ENCODE measurements at regions not wholly inside any gene's neighbourhood (a gene's known extent, or its start where the extent isn't known, plus 50 kb on each side); places are given as distances from the start of the nearest gene placed in this dataset.

GRCh38 chr7:41336455-41336952, 366.4 kb downstream of the INHBA start:
- Mint-ChIP-seq H3K9me3 (peaks cover under 1% of the 10 kb centered on the region), H3K4me1 (ENCODE audit: low read depth) (no peaks in the 10 kb centered on the region), H3K27ac (no peak overlapping the region), H3K27me3 (ENCODE audit: low read depth) (no peaks in the 10 kb centered on the region), H3K4me3 (no peak overlapping the region), H3K36me3 (ENCODE audit: low read depth) (no peaks in the 10 kb centered on the region)
- no peak for DNase-seq (ENCODE audit: low spot score)

- H3K4me3 Mint-ChIP-seq, result no peak overlapping the region
- H3K27ac Mint-ChIP-seq, result no peak overlapping the region
Measured at GRCh38 chr7:41334071-41334862, 368.6 kb downstream of the INHBA start.

GRCh38 chr7:41333511-41333910, 369.4 kb downstream of the INHBA start:
- Mint-ChIP-seq H3K4me3 (no peak overlapping the region), H3K4me1 (ENCODE audit: low read depth) (no peaks in the 10 kb centered on the region), H3K27me3 (ENCODE audit: low read depth) (no peaks in the 10 kb centered on the region), H3K9me3 (no peaks in the 10 kb centered on the region), H3K27ac (no peak overlapping the region), H3K36me3 (ENCODE audit: low read depth) (no peaks in the 10 kb centered on the region)
- DNase-seq (ENCODE audit: low spot score), result no peak

More at GRCh38 chr7:41334071-41334862, 368.6 kb downstream of the INHBA start:
- Mint-ChIP-seq H3K9me3 (no peaks in the 10 kb centered on the region), H3K27me3 (ENCODE audit: low read depth) (no peaks in the 10 kb centered on the region), H3K4me1 (ENCODE audit: low read depth) (no peaks in the 10 kb centered on the region), H3K36me3 (ENCODE audit: low read depth) (no peaks in the 10 kb centered on the region)
- no peak for DNase-seq (ENCODE audit: low spot score)

GRCh38 chr7:41331194-41331593, 371.7 kb downstream of the INHBA start:
- Mint-ChIP-seq H3K9me3 (peaks cover 5% of the 10 kb centered on the region), H3K4me3 (no peak overlapping the region), H3K27ac (no peak overlapping the region), H3K27me3 (ENCODE audit: low read depth) (no peaks in the 10 kb centered on the region), H3K4me1 (ENCODE audit: low read depth) (no peaks in the 10 kb centered on the region), H3K36me3 (ENCODE audit: low read depth) (no peaks in the 10 kb centered on the region)
- no peak for DNase-seq (ENCODE audit: low spot score)

- Mint-ChIP-seq H3K27ac (no peak overlapping the region), H3K27me3 (ENCODE audit: low read depth) (no peaks in the 10 kb centered on the region), H3K9me3 (peaks cover 5% of the 10 kb centered on the region), H3K4me1 (ENCODE audit: low read depth) (no peaks in the 10 kb centered on the region), H3K4me3 (no peak overlapping the region), H3K36me3 (ENCODE audit: low read depth) (no peaks in the 10 kb centered on the region)
- DNase-seq (ENCODE audit: low spot score), result no peak
Measured at GRCh38 chr7:41328544-41328943, 374.3 kb downstream of the INHBA start.

- no peaks in the 10 kb centered on the region for H3K36me3 Mint-ChIP-seq (ENCODE audit: low read depth)
- peaks cover 5% of the 10 kb centered on the region for H3K9me3 Mint-ChIP-seq
- H3K4me1 Mint-ChIP-seq (ENCODE audit: low read depth), result no peaks in the 10 kb centered on the region
- H3K27me3 Mint-ChIP-seq (ENCODE audit: low read depth), result no peaks in the 10 kb centered on the region
- H3K27ac Mint-ChIP-seq, result no peak overlapping the region
- DNase-seq (ENCODE audit: low spot score), result no peak
- no peak overlapping the region for H3K4me3 Mint-ChIP-seq
Measured at GRCh38 chr7:41328131-41328530, 374.8 kb downstream of the INHBA start.

GRCh38 chr7:41326616-41327015, 376.3 kb downstream of the INHBA start:
- H3K9me3 Mint-ChIP-seq, result peaks cover 5% of the 10 kb centered on the region
- no peak overlapping the region for H3K4me3 Mint-ChIP-seq
- DNase-seq (ENCODE audit: low spot score), result no peak
- H3K27me3 Mint-ChIP-seq (ENCODE audit: low read depth), result no peaks in the 10 kb centered on the region
- no peaks in the 10 kb centered on the region for H3K36me3 Mint-ChIP-seq (ENCODE audit: low read depth)
- no peak overlapping the region for H3K27ac Mint-ChIP-seq
- H3K4me1 Mint-ChIP-seq (ENCODE audit: low read depth), result no peaks in the 10 kb centered on the region

- Mint-ChIP-seq H3K36me3 (ENCODE audit: low read depth) (no peaks in the 10 kb centered on the region), H3K27ac (no peak overlapping the region), H3K4me3 (no peak overlapping the region), H3K4me1 (ENCODE audit: low read depth) (no peaks in the 10 kb centered on the region), H3K27me3 (ENCODE audit: low read depth) (no peaks in the 10 kb centered on the region), H3K9me3 (peaks cover 11% of the 10 kb centered on the region)
- no peak for DNase-seq (ENCODE audit: low spot score)
Measured at GRCh38 chr7:41323806-41324205, 379.1 kb downstream of the INHBA start.

- no peak for DNase-seq (ENCODE audit: low spot score)
- Mint-ChIP-seq H3K27me3 (ENCODE audit: low read depth) (no peaks in the 10 kb centered on the region), H3K27ac (no peak overlapping the region), H3K4me3 (no peak overlapping the region), H3K36me3 (ENCODE audit: low read depth) (no peaks in the 10 kb centered on the region), H3K4me1 (ENCODE audit: low read depth) (no peaks in the 10 kb centered on the region), H3K9me3 (peaks cover 8% of the 10 kb centered on the region)
Measured at GRCh38 chr7:41319581-41319980, 383.3 kb downstream of the INHBA start.

GRCh38 chr7:41316410-41316809, 386.5 kb downstream of the INHBA start:
- H3K27me3 Mint-ChIP-seq (ENCODE audit: low read depth), result no peaks in the 10 kb centered on the region
- no peak overlapping the region for H3K4me3 Mint-ChIP-seq
- no peaks in the 10 kb centered on the region for H3K4me1 Mint-ChIP-seq (ENCODE audit: low read depth)
- DNase-seq (ENCODE audit: low spot score), result no peak
- H3K9me3 Mint-ChIP-seq, result peaks cover 8% of the 10 kb centered on the region
- no peaks in the 10 kb centered on the region for H3K36me3 Mint-ChIP-seq (ENCODE audit: low read depth)
- H3K27ac Mint-ChIP-seq, result no peak overlapping the region

GRCh38 chr7:41315764-41316163, 387.1 kb downstream of the INHBA start:
- Mint-ChIP-seq H3K4me3 (no peak overlapping the region), H3K4me1 (ENCODE audit: low read depth) (no peaks in the 10 kb centered on the region), H3K9me3 (peaks cover 8% of the 10 kb centered on the region), H3K27ac (no peak overlapping the region), H3K36me3 (ENCODE audit: low read depth) (no peaks in the 10 kb centered on the region), H3K27me3 (ENCODE audit: low read depth) (no peaks in the 10 kb centered on the region)
- no peak for DNase-seq (ENCODE audit: low spot score)

GRCh38 chr7:41313171-41313570, 389.7 kb downstream of the INHBA start:
- no peak for DNase-seq (ENCODE audit: low spot score)

GRCh38 chr7:41312235-41312634, 390.7 kb downstream of the INHBA start:
- Mint-ChIP-seq H3K9me3 (no peaks in the 10 kb centered on the region), H3K4me3 (no peak overlapping the region)

More at GRCh38 chr7:41313171-41313570, 389.7 kb downstream of the INHBA start:
- Mint-ChIP-seq H3K9me3 (no peaks in the 10 kb centered on the region), H3K4me1 (ENCODE audit: low read depth) (no peaks in the 10 kb centered on the region), H3K36me3 (ENCODE audit: low read depth) (no peaks in the 10 kb centered on the region), H3K27me3 (ENCODE audit: low read depth) (no peaks in the 10 kb centered on the region), H3K4me3 (no peak overlapping the region), H3K27ac (no peak overlapping the region)

GRCh38 chr7:41311301-41311700, 391.6 kb downstream of the INHBA start:
- Mint-ChIP-seq H3K4me1 (ENCODE audit: low read depth) (no peaks in the 10 kb centered on the region), H3K36me3 (ENCODE audit: low read depth) (no peaks in the 10 kb centered on the region), H3K9me3 (no peaks in the 10 kb centered on the region), H3K27ac (no peak overlapping the region), H3K4me3 (no peak overlapping the region), H3K27me3 (ENCODE audit: low read depth) (no peaks in the 10 kb centered on the region)
- no peak for DNase-seq (ENCODE audit: low spot score)

More at GRCh38 chr7:41312235-41312634, 390.7 kb downstream of the INHBA start:
- no peaks in the 10 kb centered on the region for H3K36me3 Mint-ChIP-seq (ENCODE audit: low read depth)
- H3K4me1 Mint-ChIP-seq (ENCODE audit: low read depth), result no peaks in the 10 kb centered on the region
- H3K27me3 Mint-ChIP-seq (ENCODE audit: low read depth), result no peaks in the 10 kb centered on the region
- no peak for DNase-seq (ENCODE audit: low spot score)
- no peak overlapping the region for H3K27ac Mint-ChIP-seq

GRCh38 chr7:41306486-41306885, 396.4 kb downstream of the INHBA start:
- Mint-ChIP-seq H3K9me3 (peaks cover 14% of the 10 kb centered on the region), H3K4me1 (ENCODE audit: low read depth) (no peaks in the 10 kb centered on the region), H3K27ac (no peak overlapping the region), H3K36me3 (ENCODE audit: low read depth) (no peaks in the 10 kb centered on the region), H3K4me3 (no peak overlapping the region), H3K27me3 (ENCODE audit: low read depth) (no peaks in the 10 kb centered on the region)
- no peak for DNase-seq (ENCODE audit: low spot score)
